Mucosa of rectum (tissue), 2 donors: ENCODE measurements at regions not wholly inside any gene's neighbourhood (a gene's known extent, or its start where the extent isn't known, plus 50 kb on each side); places are given as distances from the start of the nearest gene placed in this dataset.
"Not testable (repeated sequence)": the region's sequence is repeated elsewhere in the genome, so short reads cannot be mapped to it uniquely, and the experiment has no call there.

Source experiments
- H3K27ac ChIP-seq, 2 donors: one replicate each; pipeline ENCODE4 v1.7.0; 2013; ENCODE audit warnings: inconsistent platforms in 2 of 2, low read depth in 2 of 2, low read length in 2 of 2
- H3K27me3 ChIP-seq, 2 donors: one replicate each; pipeline ENCODE4 v1.7.0; 2013; ENCODE audit warnings: low read length in 2 of 2; ENCODE audit not compliant: control insufficient read depth in 2 of 2, insufficient read depth in 2 of 2
- H3K36me3 ChIP-seq, 2 donors: one replicate each; pipeline ENCODE4 v1.7.0; 2013; ENCODE audit warnings: low read length in 2 of 2; ENCODE audit not compliant: control insufficient read depth in 2 of 2, insufficient read depth in 2 of 2
- H3K4me1 ChIP-seq, 2 donors: one replicate each; pipeline ENCODE4 v1.7.0; 2013; ENCODE audit warnings: low read length in 2 of 2, mild to moderate bottlenecking in 1 of 2; ENCODE audit not compliant: control insufficient read depth in 2 of 2, insufficient read depth in 2 of 2
- H3K4me3 ChIP-seq, 2 donors: one replicate each; pipeline ENCODE4 v1.7.0; 2013; ENCODE audit warnings: low read length in 2 of 2
- H3K9ac ChIP-seq, 2 donors: one replicate each; pipeline ENCODE4 v1.7.0; 2013; ENCODE audit warnings: low read length in 2 of 2, low read depth in 1 of 2, mild to moderate bottlenecking in 1 of 2
- H3K9me3 ChIP-seq, 2 donors: one replicate each; pipeline ENCODE4 v1.7.0; 2013; ENCODE audit warnings: low read length in 2 of 2; ENCODE audit not compliant: control insufficient read depth in 2 of 2
- donor health status: healthy.
- donor health status: Normal muscosa, but diverticular disease.

- Histone ChIP-seq H3K4me1 (peaks cover 0 to 4% of the 10 kb centered on the region in 2 donors), H3K9ac (no peak overlapping the region), H3K4me3 (no peak overlapping the region), H3K27me3 (no peaks in the 10 kb centered on the region), H3K36me3 (no peaks in the 10 kb centered on the region), H3K27ac (no peak overlapping the region), H3K9me3 (no peaks in the 10 kb centered on the region)
Measured at GRCh38 chr7:130950741-130951140, 216.7 kb upstream of the KLF14 start.

DNA sequence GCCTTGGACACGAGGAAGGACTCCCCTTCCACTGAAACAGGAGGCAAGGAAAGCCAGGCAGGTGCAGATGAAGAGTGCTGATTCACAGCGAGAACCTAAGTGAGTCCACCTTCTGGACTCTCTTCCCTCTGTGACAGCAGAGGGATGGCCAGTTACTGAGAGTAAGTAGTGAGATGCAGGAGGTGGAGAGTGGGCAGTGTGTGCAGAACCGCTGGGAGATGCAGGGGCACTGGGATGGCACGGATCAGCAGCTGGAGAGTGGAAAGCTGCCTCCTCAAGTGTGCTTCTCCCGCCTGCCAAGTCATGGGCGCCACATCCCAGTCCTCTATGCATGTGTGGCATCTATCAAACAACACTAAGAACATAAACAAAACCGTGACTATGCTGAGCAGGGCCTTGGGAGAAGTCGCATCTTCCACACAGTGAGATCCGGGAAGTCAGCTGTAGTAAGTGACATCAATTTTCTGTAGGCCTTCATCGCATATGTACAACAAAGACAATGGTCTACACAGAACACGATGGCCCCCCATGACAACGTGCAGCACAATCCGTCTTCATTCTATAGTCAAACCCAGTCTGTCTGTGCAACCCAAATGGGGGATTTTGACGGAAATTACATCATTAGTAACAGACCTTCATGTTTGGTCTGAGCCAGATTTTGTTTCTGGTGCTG, 217.4 kb upstream of the KLF14 start:
- Histone ChIP-seq H3K4me1 (peaks cover 0 to 4% of the 10 kb centered on the region in 2 donors), H3K27ac (no peak overlapping the region)

GRCh38 chr7:130951976-130952876, 218.2 kb upstream of the KLF14 start:
- no peaks in the 10 kb centered on the region for H3K27me3 ChIP-seq
- no peak overlapping the region for H3K4me3 ChIP-seq
- no peak overlapping the region for H3K27ac ChIP-seq
- no peaks in the 10 kb centered on the region for H3K9me3 ChIP-seq
- H3K36me3 ChIP-seq = no peaks in the 10 kb centered on the region
- peaks cover 0 to 4% of the 10 kb centered on the region in 2 donors for H3K4me1 ChIP-seq
- no peak overlapping the region for H3K9ac ChIP-seq

More for the DNA sequence above, 217.4 kb upstream of the KLF14 start:
- Histone ChIP-seq H3K9ac (no peak overlapping the region), H3K4me3 (no peak overlapping the region), H3K36me3 (no peaks in the 10 kb centered on the region), H3K9me3 (no peaks in the 10 kb centered on the region), H3K27me3 (no peaks in the 10 kb centered on the region)

- Histone ChIP-seq H3K4me1 (peaks cover 0 to 4% of the 10 kb centered on the region in 2 donors), H3K27ac (no peak overlapping the region), H3K9ac (no peak overlapping the region), H3K36me3 (no peaks in the 10 kb centered on the region), H3K9me3 (no peaks in the 10 kb centered on the region), H3K4me3 (no peak overlapping the region), H3K27me3 (no peaks in the 10 kb centered on the region)
Measured at GRCh38 chr7:130953196-130953595, 219.2 kb upstream of the KLF14 start.

GRCh38 chr7:130954918-130955564, 221.0 kb upstream of the KLF14 start:
- Histone ChIP-seq H3K27ac (no peak overlapping the region), H3K9ac (no peak overlapping the region), H3K9me3 (no peaks in the 10 kb centered on the region), H3K36me3 (no peaks in the 10 kb centered on the region), H3K27me3 (no peaks in the 10 kb centered on the region), H3K4me3 (no peak overlapping the region), H3K4me1 (peaks cover 0 to 4% of the 10 kb centered on the region in 2 donors)

DNA sequence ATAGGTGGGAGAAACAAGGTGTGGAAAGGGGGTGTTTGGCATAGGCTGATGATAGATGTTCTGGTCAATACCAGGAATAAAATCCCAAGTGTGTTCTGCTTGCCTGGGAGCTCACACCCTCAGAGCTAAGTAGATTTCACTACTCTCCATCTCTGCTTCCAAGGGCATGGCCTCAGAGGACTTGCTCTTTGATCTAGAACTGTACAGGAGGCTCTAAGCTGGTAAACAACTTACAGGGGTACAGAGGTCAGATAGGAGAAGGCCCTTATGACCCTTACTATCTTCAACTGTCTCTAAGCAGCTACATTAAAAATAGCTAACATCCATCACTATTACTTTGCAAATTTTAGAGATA, 221.5 kb upstream of the KLF14 start:
- H3K9me3 ChIP-seq = no peaks in the 10 kb centered on the region
- H3K27ac ChIP-seq = no peak overlapping the region
- no peak overlapping the region for H3K4me3 ChIP-seq
- H3K36me3 ChIP-seq = no peaks in the 10 kb centered on the region
- no peak overlapping the region for H3K9ac ChIP-seq
- no peaks in the 10 kb centered on the region for H3K27me3 ChIP-seq
- peaks cover 0 to 4% of the 10 kb centered on the region in 2 donors for H3K4me1 ChIP-seq

- no peak overlapping the region for H3K9ac ChIP-seq
- H3K36me3 ChIP-seq = no peaks in the 10 kb centered on the region
- no peaks in the 10 kb centered on the region for H3K4me1 ChIP-seq
- H3K27ac ChIP-seq = peak overlapping the region in 1 of 2 donors; percentile 25
- H3K27me3 ChIP-seq = no peaks in the 10 kb centered on the region
- H3K9me3 ChIP-seq = no peaks in the 10 kb centered on the region
- no peak overlapping the region for H3K4me3 ChIP-seq
Measured at GRCh38 chr7:130956417-130957136, 222.6 kb upstream of the KLF14 start.

GRCh38 chr7:130957137-130957513, 223.1 kb upstream of the KLF14 start:
- no peaks in the 10 kb centered on the region for H3K27me3 ChIP-seq
- no peak overlapping the region for H3K9ac ChIP-seq
- H3K9me3 ChIP-seq = no peaks in the 10 kb centered on the region

DNA sequence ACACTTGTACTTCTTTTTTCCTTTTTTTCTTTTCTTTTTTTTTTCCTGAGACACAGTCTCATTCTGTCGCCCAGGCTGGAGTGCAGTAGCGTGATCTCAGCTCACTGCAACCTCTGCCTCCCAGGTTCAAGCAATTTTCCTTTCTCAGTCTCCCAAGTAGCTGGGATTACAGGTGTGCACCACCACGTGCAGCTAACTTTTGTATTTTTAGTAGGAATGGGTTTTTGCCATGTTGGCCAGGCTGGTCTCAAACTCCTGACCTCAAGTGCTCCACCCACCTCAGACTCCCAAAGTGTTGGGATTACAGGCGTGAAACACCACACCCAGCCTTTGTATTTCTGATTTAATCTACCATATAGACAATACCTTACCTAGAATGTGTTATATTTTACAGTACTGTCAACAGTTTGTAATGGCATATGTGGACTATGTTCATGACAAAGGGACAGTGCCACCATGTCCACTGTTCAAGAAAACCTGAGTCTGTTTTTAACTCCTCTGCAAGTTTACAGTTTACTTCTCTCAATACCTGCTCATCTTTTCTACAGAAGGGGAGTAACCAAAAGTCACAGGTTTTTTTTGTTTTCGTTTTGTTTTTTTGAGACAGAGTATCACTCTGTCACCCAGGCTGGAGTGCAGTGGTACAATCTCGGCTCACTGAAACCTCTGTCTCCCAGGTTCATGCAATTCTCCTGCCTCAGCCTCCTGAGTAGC, 223.9 kb upstream of the KLF14 start:
- not testable (repeated sequence) for H3K9me3 ChIP-seq, H3K36me3 ChIP-seq, H3K27ac ChIP-seq, H3K9ac ChIP-seq, H3K4me1 ChIP-seq, H3K27me3 ChIP-seq, H3K4me3 ChIP-seq

More at GRCh38 chr7:130957137-130957513, 223.1 kb upstream of the KLF14 start:
- H3K27ac ChIP-seq = no peak overlapping the region
- H3K4me1 ChIP-seq = no peaks in the 10 kb centered on the region
- H3K36me3 ChIP-seq = no peaks in the 10 kb centered on the region
- no peak overlapping the region for H3K4me3 ChIP-seq
